Endothelial cell (in vitro differentiated cells): ENCODE measurements at regions not wholly inside any gene's neighbourhood (a gene's known extent, or its start where the extent isn't known, plus 50 kb on each side); places are given as distances from the start of the nearest gene placed in this dataset.

Experiments
- DNase-seq: peaks from one replicate; pipeline ENCODE4 v3.0.0; 2021; ENCODE audit warnings: low spot score
- H3K27ac Mint-ChIP-seq: one replicate; pipeline ENCODE4 v1.8.0; 2021; ENCODE audit warnings: mixed read lengths, inconsistent platforms; ENCODE audit not compliant: unreplicated experiment
- H3K27me3 Mint-ChIP-seq: one replicate; pipeline ENCODE4 v1.8.0; 2021; ENCODE audit warnings: mild to moderate bottlenecking, moderate library complexity, mixed read lengths, inconsistent platforms; ENCODE audit not compliant: unreplicated experiment
- H3K36me3 Mint-ChIP-seq: one replicate; pipeline ENCODE4 v1.8.0; 2021; ENCODE audit warnings: mild to moderate bottlenecking, low read depth, mixed read lengths, inconsistent platforms; ENCODE audit not compliant: unreplicated experiment
- H3K4me1 Mint-ChIP-seq: one replicate; pipeline ENCODE4 v1.8.0; 2021; ENCODE audit warnings: mild to moderate bottlenecking, mixed read lengths, inconsistent platforms; ENCODE audit not compliant: unreplicated experiment
- H3K4me3 Mint-ChIP-seq: one replicate; pipeline ENCODE4 v1.8.0; 2021; ENCODE audit warnings: mild to moderate bottlenecking, mixed read lengths, inconsistent platforms; ENCODE audit not compliant: unreplicated experiment
- H3K9me3 Mint-ChIP-seq: one replicate; pipeline ENCODE4 v1.8.0; 2021; ENCODE audit warnings: mixed read lengths, inconsistent platforms; ENCODE audit not compliant: unreplicated experiment
- CTCF ChIP-seq: fragments of 200-600 bp; sonication (generic); IDR thresholded peaks from one replicate; pipeline ENCODE4 v1.5.0; 2021; ENCODE audit warnings: antibody characterized with exemption; ENCODE audit not compliant: unreplicated experiment

GRCh38 chrX:117641913-117642656, 474.5 kb downstream of the KLHL13 start:
- Mint-ChIP-seq H3K4me1 (peaks cover 10% of the 10 kb centered on the region), H3K4me3 (no peak overlapping the region), H3K36me3 (no peaks in the 10 kb centered on the region), H3K27me3 (no peaks in the 10 kb centered on the region), H3K9me3 (no peaks in the 10 kb centered on the region), H3K27ac (no peak overlapping the region)
- DNase-seq = no peak
- TF ChIP-seq CTCF = no peak

GRCh38 chrX:117636826-117637225, 479.8 kb downstream of the KLHL13 start:
- no peak overlapping the region for H3K27ac Mint-ChIP-seq
- TF ChIP-seq CTCF = no peak
- H3K27me3 Mint-ChIP-seq = no peaks in the 10 kb centered on the region
- no peaks in the 10 kb centered on the region for H3K36me3 Mint-ChIP-seq
- no peak overlapping the region for H3K4me3 Mint-ChIP-seq
- no peaks in the 10 kb centered on the region for H3K9me3 Mint-ChIP-seq
- H3K4me1 Mint-ChIP-seq = no peaks in the 10 kb centered on the region
- no peak for DNase-seq

DNA sequence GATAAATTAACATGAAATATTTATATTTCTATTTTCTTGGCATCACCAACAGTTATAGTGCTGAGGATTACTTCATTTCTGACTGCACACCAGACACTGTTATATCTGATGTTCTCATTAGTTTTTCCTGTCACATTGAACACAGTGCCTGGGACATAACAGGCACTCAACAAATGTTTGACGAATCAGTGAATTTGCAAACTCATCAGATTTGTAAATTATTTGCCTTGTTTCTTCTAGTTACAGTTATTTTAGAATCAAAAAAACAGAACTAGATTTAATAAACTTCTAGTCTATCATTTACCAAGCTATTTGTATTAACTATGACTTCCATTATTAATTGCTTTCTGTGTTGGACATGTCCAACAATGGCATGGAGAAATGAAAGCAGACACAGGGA, 483.3 kb downstream of the KLHL13 start:
- H3K27ac Mint-ChIP-seq = no peak overlapping the region
- no peak overlapping the region for H3K4me3 Mint-ChIP-seq
- no peaks in the 10 kb centered on the region for H3K4me1 Mint-ChIP-seq
- DNase-seq = no peak
- no peaks in the 10 kb centered on the region for H3K9me3 Mint-ChIP-seq
- no peak for TF ChIP-seq CTCF
- no peaks in the 10 kb centered on the region for H3K27me3 Mint-ChIP-seq
- H3K36me3 Mint-ChIP-seq = no peaks in the 10 kb centered on the region

GRCh38 chrX:117628381-117628780, 488.2 kb downstream of the KLHL13 start:
- Mint-ChIP-seq H3K4me1 (no peaks in the 10 kb centered on the region), H3K27ac (no peak overlapping the region), H3K9me3 (no peaks in the 10 kb centered on the region), H3K27me3 (no peaks in the 10 kb centered on the region), H3K36me3 (no peaks in the 10 kb centered on the region), H3K4me3 (no peak overlapping the region)
- DNase-seq = no peak
- TF ChIP-seq CTCF = no peak

GRCh38 chrX:117610806-117611205, 505.8 kb downstream of the KLHL13 start:
- no peaks in the 10 kb centered on the region for H3K36me3 Mint-ChIP-seq
- no peaks in the 10 kb centered on the region for H3K27me3 Mint-ChIP-seq
- no peak overlapping the region for H3K4me3 Mint-ChIP-seq
- TF ChIP-seq CTCF = no peak
- H3K4me1 Mint-ChIP-seq = no peaks in the 10 kb centered on the region
- H3K9me3 Mint-ChIP-seq = no peaks in the 10 kb centered on the region
- no peak for DNase-seq
- no peak overlapping the region for H3K27ac Mint-ChIP-seq
